ENCODE measurements at regions not wholly inside any gene's neighbourhood (a gene's known extent, or its start where the extent isn't known, plus 50 kb on each side); places are given as distances from the start of the nearest gene placed in this dataset.

DNA sequence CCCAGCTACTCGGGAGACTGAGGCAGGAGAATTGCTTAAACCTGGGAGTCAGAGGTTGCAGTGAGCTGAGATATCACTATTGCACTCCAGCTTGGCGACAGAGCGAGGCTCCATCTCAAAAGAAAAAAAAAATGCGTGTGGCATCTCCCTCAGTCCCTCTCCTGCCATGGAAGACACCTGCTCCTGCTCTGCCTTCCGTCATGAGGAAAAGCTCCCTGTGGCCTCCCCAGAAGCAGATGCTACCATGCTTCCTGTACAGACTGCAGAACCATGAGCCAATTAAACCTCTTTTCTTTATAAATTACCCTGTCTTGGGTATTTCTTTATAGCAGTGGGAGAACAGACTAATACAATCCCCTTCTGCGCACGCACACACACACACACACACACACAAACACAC, 249.4 kb downstream of the MN1 start:
- TF ChIP-seq POLR2AphosphoS5 (IDR thresholded peaks at IDR 0.05; ENCODE audit: low read depth, low read length) (no peak), SIN3A (IDR thresholded peaks at IDR 0.05; ENCODE audit: borderline replicate concordance, insufficient read depth, low read length) (no peak)
- TF ChIP-seq, protein P1, sequence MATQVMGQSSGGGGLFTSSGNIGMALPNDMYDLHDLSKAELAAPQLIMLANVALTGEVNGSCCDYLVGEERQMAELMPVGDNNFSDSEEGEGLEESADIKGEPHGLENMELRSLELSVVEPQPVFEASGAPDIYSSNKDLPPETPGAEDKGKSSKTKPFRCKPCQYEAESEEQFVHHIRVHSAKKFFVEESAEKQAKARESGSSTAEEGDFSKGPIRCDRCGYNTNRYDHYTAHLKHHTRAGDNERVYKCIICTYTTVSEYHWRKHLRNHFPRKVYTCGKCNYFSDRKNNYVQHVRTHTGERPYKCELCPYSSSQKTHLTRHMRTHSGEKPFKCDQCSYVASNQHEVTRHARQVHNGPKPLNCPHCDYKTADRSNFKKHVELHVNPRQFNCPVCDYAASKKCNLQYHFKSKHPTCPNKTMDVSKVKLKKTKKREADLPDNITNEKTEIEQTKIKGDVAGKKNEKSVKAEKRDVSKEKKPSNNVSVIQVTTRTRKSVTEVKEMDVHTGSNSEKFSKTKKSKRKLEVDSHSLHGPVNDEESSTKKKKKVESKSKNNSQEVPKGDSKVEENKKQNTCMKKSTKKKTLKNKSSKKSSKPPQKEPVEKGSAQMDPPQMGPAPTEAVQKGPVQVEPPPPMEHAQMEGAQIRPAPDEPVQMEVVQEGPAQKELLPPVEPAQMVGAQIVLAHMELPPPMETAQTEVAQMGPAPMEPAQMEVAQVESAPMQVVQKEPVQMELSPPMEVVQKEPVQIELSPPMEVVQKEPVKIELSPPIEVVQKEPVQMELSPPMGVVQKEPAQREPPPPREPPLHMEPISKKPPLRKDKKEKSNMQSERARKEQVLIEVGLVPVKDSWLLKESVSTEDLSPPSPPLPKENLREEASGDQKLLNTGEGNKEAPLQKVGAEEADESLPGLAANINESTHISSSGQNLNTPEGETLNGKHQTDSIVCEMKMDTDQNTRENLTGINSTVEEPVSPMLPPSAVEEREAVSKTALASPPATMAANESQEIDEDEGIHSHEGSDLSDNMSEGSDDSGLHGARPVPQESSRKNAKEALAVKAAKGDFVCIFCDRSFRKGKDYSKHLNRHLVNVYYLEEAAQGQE (IDR thresholded peaks at IDR 0.05; ENCODE audit: insufficient read depth in 1 of 2, low read depth in 2 of 2, low read length in 2 of 2), result no peak

All from PFSK-1 (cell line).